Muscle of arm (tissue), 1 donor: ENCODE measurements at regions not wholly inside any gene's neighbourhood (a gene's known extent, or its start where the extent isn't known, plus 50 kb on each side); places are given as distances from the start of the nearest gene placed in this dataset.
A peak's percentile ranks its signal among the peaks of the same experiment; 100 is the strongest.

Experiments used
- DNase-seq: peaks from one replicate; pipeline ENCODE4 v3.0.0-alpha.2; 2013

- no peak for DNase-seq
These were observed 52.9 kb upstream of the RNU6-1 start for GRCh38 chr15:67892559-67893377.

- no peak for DNase-seq
These were observed 55.4 kb upstream of the RNU6-1 start for GRCh38 chr15:67895237-67895636.

- no peak for DNase-seq
These were observed 57.9 kb upstream of the RNU6-1 start for GRCh38 chr15:67897646-67898339.

- DNase-seq, result no peak
These were observed 59.9 kb upstream of the RNU6-1 start for GRCh38 chr15:67899596-67900283.

- DNase-seq, result no peak
These were observed 60.8 kb upstream of the RNU6-1 start for GRCh38 chr15:67900621-67901147.

- no peak for DNase-seq
These were observed 62.1 kb upstream of the RNU6-1 start for GRCh38 chr15:67901922-67902321.

- no peak for DNase-seq
These were observed 62.7 kb upstream of the RNU6-1 start for GRCh38 chr15:67902579-67903009.

- no peak for DNase-seq
These were observed 63.9 kb upstream of the RNU6-1 start for GRCh38 chr15:67903708-67904107.

GRCh38 chr15:67905628-67906027 is 65.8 kb upstream of the RNU6-1 start:
- DNase-seq, result no peak

- no peak for DNase-seq
These were observed 66.5 kb upstream of the RNU6-1 start for GRCh38 chr15:67906382-67906781.

- no peak for DNase-seq
These were observed 67.4 kb upstream of the RNU6-1 start for GRCh38 chr15:67907184-67907723.

GRCh38 chr15:67908756-67909155 is 68.9 kb upstream of the RNU6-1 start:
- no peak for DNase-seq

GRCh38 chr15:67911727-67912126 is 71.9 kb upstream of the RNU6-1 start:
- no peak for DNase-seq

GRCh38 chr15:67914028-67914427 is 74.2 kb upstream of the RNU6-1 start:
- no peak for DNase-seq

- DNase-seq, result peak; percentile 66
These were observed 75.0 kb upstream of the RNU6-1 start for GRCh38 chr15:67914537-67915460.

- DNase-seq, result peak; percentile 84
These were observed 75.9 kb upstream of the RNU6-1 start for GRCh38 chr15:67915461-67916374.

GRCh38 chr15:67916565-67916964 is 76.7 kb upstream of the RNU6-1 start:
- DNase-seq, result no peak

GRCh38 chr15:67917037-67917436 is 77.2 kb upstream of the RNU6-1 start:
- DNase-seq, result no peak

- DNase-seq, result no peak
These were observed 77.8 kb upstream of the RNU6-1 start for GRCh38 chr15:67917636-67918035.
